ENCODE measurements at regions not wholly inside any gene's neighbourhood (a gene's known extent, or its start where the extent isn't known, plus 50 kb on each side); places are given as distances from the start of the nearest gene placed in this dataset.
"Not testable (repeated sequence)": the region's sequence is repeated elsewhere in the genome, so short reads cannot be mapped to it uniquely, and the experiment has no call there.

GRCh38 chr6:134416418-134417154 lies 98.7 kb upstream of the SGK1 start:
- DNase-seq = no peak

GRCh38 chr6:134415656-134416055 lies 97.7 kb upstream of the SGK1 start:
- DNase-seq = no peak

GRCh38 chr6:134415194-134415593 lies 97.3 kb upstream of the SGK1 start:
- DNase-seq = no peak

- DNase-seq = no peak
Measured at GRCh38 chr6:134414793-134415192, 96.9 kb upstream of the SGK1 start.

GRCh38 chr6:134413241-134413643 lies 95.3 kb upstream of the SGK1 start:
- DNase-seq = no peak

GRCh38 chr6:134410541-134410940 lies 92.6 kb upstream of the SGK1 start:
- no peak for DNase-seq

GRCh38 chr6:134407791-134408190 lies 89.9 kb upstream of the SGK1 start:
- no peak for DNase-seq

GRCh38 chr6:134406311-134406710 lies 88.4 kb upstream of the SGK1 start:
- DNase-seq = no peak

GRCh38 chr6:134405386-134406087 lies 87.6 kb upstream of the SGK1 start:
- no peak for DNase-seq

- not testable (repeated sequence) for DNase-seq
Measured at GRCh38 chr6:134403312-134403711, 85.4 kb upstream of the SGK1 start.

GRCh38 chr6:134402372-134402984 lies 84.6 kb upstream of the SGK1 start:
- DNase-seq = no peak

- no peak for DNase-seq
Measured at GRCh38 chr6:134400941-134401340, 83.0 kb upstream of the SGK1 start.

GRCh38 chr6:134398453-134398852 lies 80.5 kb upstream of the SGK1 start:
- DNase-seq = no peak

- DNase-seq = no peak
Measured at GRCh38 chr6:134397676-134398075, 79.8 kb upstream of the SGK1 start.

GRCh38 chr6:134394905-134395304 lies 77.0 kb upstream of the SGK1 start:
- DNase-seq = no peak

GRCh38 chr6:134394208-134394607 lies 76.3 kb upstream of the SGK1 start:
- DNase-seq = no peak

GRCh38 chr6:134391205-134391604 lies 73.3 kb upstream of the SGK1 start:
- DNase-seq = no peak

GRCh38 chr6:134389658-134390057 lies 71.7 kb upstream of the SGK1 start:
- DNase-seq = no peak

- DNase-seq = no peak
Measured at GRCh38 chr6:134389129-134389528, 71.2 kb upstream of the SGK1 start.

GRCh38 chr6:134386482-134386881 lies 68.6 kb upstream of the SGK1 start:
- not testable (repeated sequence) for DNase-seq

GRCh38 chr6:134381959-134382358 lies 64.0 kb upstream of the SGK1 start:
- DNase-seq = peak; percentile 37

GRCh38 chr6:134379599-134379998 lies 61.7 kb upstream of the SGK1 start:
- peak; percentile 2 for DNase-seq

- peak; percentile 77 for DNase-seq
Measured at GRCh38 chr6:134379076-134379475, 61.2 kb upstream of the SGK1 start.

- no peak for DNase-seq
Measured at GRCh38 chr6:134378426-134378825, 60.5 kb upstream of the SGK1 start.
